ENCODE measurements at regions not wholly inside any gene's neighbourhood (a gene's known extent, or its start where the extent isn't known, plus 50 kb on each side); places are given as distances from the start of the nearest gene placed in this dataset.

GRCh38 chr5:8327016-8327415 lies 458.1 kb downstream of the MTRR start:
- DNase-seq (ENCODE audit: low spot score) = no peak

- DNase-seq (ENCODE audit: low spot score) = no peak
These were observed 460.8 kb downstream of the MTRR start for GRCh38 chr5:8329773-8330172.

- DNase-seq (ENCODE audit: low spot score) = no peak
These were observed 463.9 kb downstream of the MTRR start for GRCh38 chr5:8332666-8333445.

GRCh38 chr5:8333485-8333884 lies 464.5 kb downstream of the MTRR start:
- DNase-seq (ENCODE audit: low spot score) = no peak

GRCh38 chr5:8333977-8334376 lies 465.0 kb downstream of the MTRR start:
- DNase-seq (ENCODE audit: low spot score) = no peak

GRCh38 chr5:8340261-8340660 lies 471.3 kb downstream of the MTRR start:
- DNase-seq (ENCODE audit: low spot score) = no peak

- peak; percentile 42 for DNase-seq (ENCODE audit: low spot score)
These were observed 471.9 kb downstream of the MTRR start for GRCh38 chr5:8340739-8341344.

- no peak for DNase-seq (ENCODE audit: low spot score)
These were observed 472.5 kb downstream of the MTRR start for GRCh38 chr5:8341406-8341805.

GRCh38 chr5:8347984-8348383 lies 479.0 kb downstream of the MTRR start:
- no peak for DNase-seq (ENCODE audit: low spot score)

GRCh38 chr5:8349855-8350254 lies 480.9 kb downstream of the MTRR start:
- DNase-seq (ENCODE audit: low spot score) = no peak

- no peak for DNase-seq (ENCODE audit: low spot score)
These were observed 481.8 kb downstream of the MTRR start for GRCh38 chr5:8350644-8351339.

GRCh38 chr5:8355981-8356380 lies 487.0 kb downstream of the MTRR start:
- DNase-seq (ENCODE audit: low spot score) = no peak

- no peak for DNase-seq (ENCODE audit: low spot score)
These were observed 491.1 kb downstream of the MTRR start for GRCh38 chr5:8360012-8360411.

- DNase-seq (ENCODE audit: low spot score) = no peak
These were observed 493.5 kb downstream of the MTRR start for GRCh38 chr5:8362495-8362894.

GRCh38 chr5:8363138-8363537 lies 494.2 kb downstream of the MTRR start:
- no peak for DNase-seq (ENCODE audit: low spot score)

- no peak for DNase-seq (ENCODE audit: low spot score)
These were observed 497.3 kb downstream of the MTRR start for GRCh38 chr5:8366266-8366665.

GRCh38 chr5:8376478-8376877 lies 507.5 kb downstream of the MTRR start:
- DNase-seq (ENCODE audit: low spot score) = no peak

- no peak for DNase-seq (ENCODE audit: low spot score)
These were observed 513.0 kb downstream of the MTRR start for GRCh38 chr5:8381972-8382371.

- DNase-seq (ENCODE audit: low spot score) = no peak
These were observed 513.5 kb downstream of the MTRR start for GRCh38 chr5:8382456-8382855.

- no peak for DNase-seq (ENCODE audit: low spot score)
These were observed 514.7 kb downstream of the MTRR start for GRCh38 chr5:8383616-8384015.

- no peak for DNase-seq (ENCODE audit: low spot score)
These were observed 517.9 kb downstream of the MTRR start for GRCh38 chr5:8386719-8387288.

GRCh38 chr5:8391911-8392310 lies 523.0 kb downstream of the MTRR start:
- DNase-seq (ENCODE audit: low spot score) = no peak

- DNase-seq (ENCODE audit: low spot score) = no peak
These were observed 524.3 kb downstream of the MTRR start for GRCh38 chr5:8393240-8393639.

Measured in AG08396 (cell line).